IPS-NIHi7 (cell line): ENCODE measurements at regions not wholly inside any gene's neighbourhood (a gene's known extent, or its start where the extent isn't known, plus 50 kb on each side); places are given as distances from the start of the nearest gene placed in this dataset.
A peak's percentile ranks its signal among the peaks of the same experiment; 100 is the strongest.
"Not testable (repeated sequence)": the region's sequence is repeated elsewhere in the genome, so short reads cannot be mapped to it uniquely, and the experiment has no call there.

Experiments
- DNase-seq: peaks from one replicate; pipeline ENCODE4 v3.0.0; 2012; ENCODE audit warnings: mixed read lengths; ENCODE audit errors: extremely low spot score

DNA sequence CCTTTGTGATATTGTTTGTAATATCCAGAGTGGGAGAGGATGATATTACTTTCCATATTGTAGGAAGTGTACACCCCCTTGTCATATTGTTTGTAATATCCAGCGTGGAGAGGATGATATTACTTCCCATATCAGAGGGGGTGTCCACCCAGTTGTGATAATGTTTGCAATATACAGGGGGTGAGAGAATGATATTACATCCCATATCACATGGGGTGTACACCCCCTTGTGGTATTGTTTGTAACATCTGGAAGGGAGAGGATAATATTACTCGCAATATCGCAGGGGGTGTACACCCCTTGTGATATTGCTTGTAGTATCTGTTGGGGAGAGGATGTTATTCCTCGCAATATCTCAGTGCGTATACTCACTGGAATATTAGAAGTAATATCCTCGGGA is 61.5 kb downstream of the PRSS23 start:
- DNase-seq: no peak

DNA sequence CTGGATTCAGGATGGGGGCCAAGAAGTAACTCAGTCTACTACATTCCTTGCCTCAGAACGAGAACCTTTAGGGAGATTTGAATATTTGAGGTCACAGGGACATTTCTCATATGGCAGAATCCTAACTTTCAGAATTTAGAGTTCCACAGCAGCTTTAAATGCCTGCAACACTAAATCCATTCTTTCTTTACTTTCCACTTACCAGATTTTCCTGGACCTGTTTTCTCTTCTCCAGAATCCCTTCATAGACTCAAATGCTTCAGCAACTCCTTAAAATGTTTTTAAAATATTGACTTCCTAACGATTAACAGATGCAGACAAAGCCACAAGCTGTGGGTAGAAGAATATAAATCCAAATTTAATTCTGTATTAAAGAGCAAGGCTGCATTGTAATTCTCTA is 63.1 kb downstream of the PRSS23 start:
- no peak for DNase-seq

DNA sequence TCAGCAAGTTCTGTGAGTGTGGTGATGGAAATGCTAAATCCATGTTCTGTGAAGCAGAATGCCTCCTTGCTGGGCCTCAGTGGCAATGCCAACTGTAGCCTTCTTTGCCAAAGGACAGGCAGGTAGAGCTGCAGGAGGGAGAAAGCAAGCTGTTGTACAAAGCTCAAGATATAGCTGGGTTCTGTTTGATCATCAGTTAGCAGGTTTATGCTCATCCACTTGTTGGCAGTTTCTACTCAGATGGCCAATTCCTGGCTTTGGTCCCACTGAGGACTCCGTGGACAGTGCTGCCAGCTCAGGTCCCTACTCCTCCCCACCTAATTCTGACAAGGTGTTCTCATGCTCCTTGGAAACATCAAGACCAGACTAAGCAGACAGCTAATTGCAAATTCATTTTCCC is 65.1 kb downstream of the PRSS23 start:
- DNase-seq: no peak

DNA sequence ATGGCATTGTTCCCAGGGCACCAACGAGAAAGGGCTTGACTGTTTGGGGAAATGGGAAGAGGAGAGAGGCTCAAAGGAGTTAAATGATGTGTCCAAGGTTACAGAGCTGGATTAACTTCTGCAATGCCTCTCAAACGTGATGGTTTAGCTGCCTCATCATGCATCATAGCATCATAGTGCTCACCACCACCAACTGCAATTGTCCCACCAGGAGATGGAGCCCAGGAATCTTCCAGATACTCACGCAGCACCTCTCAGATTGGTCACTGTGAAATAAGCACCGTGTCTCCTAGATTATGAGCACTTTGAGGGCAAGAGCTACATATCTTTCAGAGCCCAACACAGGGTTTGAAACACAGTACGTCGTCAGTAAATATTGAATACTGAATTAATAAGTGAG is 69.2 kb downstream of the PRSS23 start:
- no peak for DNase-seq

DNA sequence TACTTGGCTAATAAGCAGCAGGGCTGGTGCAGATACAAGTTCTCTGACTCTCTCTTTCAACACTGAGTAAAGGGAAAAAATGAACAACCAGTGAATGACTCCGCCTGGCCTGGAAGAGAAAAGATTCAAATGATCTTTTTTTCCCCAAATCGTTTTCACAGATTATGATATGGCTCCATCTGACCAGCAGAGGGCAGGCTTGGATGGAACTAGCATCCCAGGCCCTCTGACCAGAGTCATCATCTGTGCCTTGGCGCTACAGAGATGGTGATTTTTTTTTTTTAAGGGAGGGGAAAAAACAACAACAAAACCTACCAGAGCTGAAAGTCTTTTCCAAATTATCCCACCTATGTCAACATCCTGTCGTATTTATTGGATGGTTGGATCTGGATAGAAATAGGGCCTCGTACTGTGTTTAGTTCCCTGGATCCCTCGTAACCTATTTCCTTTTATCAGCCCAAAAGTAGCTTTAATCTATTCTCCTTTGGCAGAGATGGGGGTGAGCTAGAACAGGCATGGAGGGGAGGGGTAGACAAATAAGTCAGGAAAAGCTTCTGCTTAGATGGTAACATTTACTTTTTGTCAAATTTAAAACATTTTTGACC is 69.7 kb downstream of the PRSS23 start:
- DNase-seq: peak; percentile 85

DNA sequence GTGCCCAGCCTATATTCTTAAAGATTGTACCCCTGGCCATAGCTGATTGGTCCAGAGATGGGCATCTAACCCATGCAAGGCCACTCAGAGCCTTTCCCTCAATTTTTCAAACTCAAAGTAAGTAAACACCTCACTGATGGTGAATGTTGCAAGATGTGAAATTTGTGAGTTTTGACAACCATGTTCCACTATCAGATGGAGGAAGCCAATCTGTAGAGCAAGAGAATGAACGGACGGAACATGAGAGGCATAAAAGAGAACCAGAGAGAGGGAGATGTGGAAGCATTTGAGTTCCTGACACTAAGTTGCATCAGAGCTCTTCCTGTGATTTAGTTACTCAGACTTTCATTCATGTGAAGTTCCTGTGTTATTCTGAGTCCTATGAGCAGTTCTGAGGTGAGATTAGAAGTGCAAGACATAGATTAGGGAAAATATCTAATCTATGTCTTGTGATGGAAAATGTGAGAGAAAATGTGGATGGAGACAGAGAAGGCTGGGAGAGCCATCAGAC is 73.3 kb downstream of the PRSS23 start:
- no peak for DNase-seq

DNA sequence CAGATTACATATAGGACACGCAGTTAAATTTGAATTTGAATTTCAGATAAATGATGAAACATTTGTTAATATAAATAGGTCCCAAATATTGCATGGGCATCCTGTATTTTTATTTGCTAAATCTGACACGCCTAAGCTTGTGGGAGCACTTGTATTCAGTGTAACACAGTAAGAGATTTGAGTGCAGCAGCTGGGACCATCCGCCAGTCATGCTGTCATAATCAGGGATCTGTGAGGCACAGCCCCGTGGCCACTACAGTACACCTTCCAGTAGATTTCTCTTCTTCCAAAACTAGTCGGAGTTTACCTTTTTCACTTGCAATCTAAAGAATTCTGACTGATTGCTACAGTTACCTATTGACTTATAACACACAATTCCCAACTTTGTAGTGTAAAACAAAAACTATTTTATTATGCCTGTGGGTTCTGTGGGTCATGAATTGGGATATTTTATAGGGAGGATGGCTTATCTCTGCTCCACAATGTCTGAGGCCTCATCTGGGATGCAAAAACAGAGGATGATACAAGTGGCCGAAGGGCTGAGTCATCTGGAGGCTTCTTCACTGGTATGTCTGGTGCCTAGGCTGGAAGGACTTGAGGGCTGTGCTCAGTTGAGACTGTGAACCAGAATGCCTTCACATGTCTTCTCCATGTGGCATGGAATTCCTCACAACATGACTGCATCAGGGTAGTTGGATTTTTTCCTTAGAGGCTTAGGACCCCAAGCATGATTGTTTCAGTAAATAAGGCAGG is 74.1 kb downstream of the PRSS23 start:
- no peak for DNase-seq

DNA sequence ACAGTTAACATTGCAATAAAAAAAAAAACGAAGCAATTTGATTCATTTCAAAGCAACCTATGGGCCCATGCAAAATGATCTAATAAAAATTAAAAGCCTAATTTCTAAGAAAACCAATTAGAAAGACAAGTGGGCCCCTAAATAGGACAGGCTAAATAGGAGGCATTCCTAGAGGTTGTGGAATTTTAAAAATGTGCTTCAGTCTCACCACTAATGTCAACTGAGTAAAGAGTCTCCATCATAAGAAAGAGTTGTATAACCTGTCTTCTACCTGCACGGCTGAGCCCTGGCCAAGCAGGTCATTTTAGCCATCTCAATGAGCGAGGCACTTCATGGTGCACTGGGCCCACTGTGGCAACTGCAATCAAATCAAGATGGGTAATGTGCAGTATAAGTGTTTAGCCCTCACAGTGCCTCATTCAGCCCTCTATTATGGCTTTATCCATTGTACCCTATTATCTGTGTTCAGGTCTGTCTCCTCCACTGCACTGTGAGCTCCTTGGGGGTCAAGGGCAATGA is 76.4 kb downstream of the PRSS23 start:
- no peak for DNase-seq

DNA sequence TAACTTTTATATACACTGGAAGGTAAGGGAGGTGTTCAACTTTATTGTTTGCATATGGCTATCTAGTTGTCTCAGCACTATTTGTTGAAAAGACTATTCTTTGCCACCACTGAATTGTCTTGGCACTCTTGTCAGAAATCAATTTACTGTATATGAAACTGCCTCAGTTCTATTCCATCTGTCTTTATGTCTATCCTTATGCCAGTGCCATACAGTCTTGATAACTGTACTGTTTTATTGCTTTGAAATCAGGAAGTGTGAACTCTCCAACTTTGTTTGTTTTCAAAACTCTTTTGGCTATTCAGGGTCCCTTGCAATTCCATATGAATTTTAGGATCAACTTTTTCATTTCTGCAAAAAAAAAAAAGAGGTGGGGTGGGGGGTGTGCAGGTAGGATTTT is 77.2 kb downstream of the PRSS23 start:
- no peak for DNase-seq

DNA sequence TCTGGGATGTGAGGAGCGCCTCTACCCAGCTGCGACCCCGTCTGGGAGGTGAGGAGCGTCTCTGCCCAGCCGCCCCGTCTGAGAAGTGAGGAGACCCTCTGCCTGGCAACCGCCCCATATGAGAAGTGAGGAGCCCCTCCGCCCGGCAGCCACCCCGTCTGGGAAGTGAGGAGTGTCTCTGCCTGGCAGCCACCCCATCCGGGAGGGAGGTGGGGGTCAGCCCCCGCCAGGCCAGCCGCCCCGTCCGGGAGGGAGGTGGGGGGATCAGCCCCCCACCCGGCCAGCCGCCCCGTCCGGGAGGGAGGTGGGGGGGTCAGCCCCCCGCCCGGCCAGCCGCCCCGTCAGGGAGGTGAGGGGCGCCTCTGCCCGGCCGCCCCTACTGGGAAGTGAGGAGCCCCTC is 76.0 kb downstream of the FZD4 start:
- DNase-seq: not testable (repeated sequence)

DNA sequence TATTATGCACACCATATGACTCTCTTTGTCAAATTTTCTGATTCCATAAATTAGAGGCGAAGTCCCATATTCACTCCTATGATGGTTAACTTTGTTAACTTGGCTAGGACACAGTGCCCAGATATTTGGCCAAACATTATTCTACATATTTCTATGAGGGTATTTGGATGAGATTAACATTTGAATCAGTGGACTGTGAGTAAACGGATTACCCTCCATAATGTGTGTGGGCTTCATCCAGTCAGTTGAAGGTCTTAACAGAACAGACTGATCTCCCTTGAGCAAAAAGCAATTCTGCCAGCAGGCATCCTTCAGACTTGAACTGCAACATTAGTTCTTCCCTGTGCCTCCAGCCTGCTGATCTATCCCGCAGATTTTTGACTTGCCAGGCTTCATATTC is 69.9 kb downstream of the FZD4 start:
- DNase-seq: no peak

DNA sequence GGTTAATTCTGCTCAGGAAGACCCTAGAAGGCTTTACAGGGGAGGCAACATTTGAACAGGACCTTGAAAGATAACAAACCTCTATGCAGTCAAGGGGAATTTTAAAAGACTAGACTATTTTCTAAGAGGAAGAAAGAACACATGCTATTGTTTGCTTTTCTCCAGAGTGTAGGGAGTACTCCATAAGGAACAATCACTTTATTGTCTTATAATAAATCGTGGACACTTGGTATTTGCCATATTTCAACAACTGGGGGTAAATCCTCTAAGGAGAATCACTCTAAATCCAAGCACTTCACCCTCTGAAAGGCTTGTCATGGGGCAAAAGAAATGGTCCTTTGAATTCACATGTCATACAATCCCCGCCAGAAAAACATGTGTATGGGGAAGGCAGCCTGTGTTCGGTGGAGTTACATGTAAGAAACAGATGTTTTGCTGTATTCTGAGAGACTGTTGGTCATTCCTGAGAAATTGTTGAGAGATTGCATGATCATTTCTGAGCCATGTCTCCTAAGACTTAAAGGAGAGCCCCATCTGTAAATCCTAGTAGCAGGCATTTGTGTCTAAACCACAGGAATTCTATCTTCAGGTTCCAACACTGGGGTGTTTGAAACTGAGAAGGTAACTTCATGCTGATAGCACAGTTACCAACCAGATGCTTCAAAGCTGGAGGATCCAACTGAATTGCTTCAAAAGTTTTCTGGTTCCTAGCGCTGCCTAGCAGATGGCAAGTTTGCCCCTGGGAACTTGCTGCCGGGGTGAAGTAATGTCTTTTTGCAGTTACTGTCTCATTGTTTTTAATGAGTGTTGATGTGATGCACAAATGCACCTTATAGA is 66.8 kb downstream of the FZD4 start:
- no peak for DNase-seq

DNA sequence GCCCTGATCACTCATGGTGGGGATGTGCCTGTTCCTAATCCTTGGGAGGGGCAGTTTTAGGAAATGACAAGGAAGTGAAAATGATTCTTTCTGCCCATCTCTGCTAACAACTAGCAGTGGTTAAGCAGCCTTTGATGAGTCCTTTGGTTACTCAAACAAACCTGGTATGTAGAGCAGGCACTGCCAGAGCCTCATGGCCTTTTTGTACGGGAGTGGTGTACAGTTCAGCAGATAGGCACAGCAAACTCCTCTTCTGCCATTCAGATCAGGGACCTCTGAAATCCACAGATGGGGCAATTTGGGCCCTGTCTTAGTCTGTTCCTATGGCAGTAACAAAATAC is 66.2 kb downstream of the FZD4 start:
- DNase-seq: no peak

DNA sequence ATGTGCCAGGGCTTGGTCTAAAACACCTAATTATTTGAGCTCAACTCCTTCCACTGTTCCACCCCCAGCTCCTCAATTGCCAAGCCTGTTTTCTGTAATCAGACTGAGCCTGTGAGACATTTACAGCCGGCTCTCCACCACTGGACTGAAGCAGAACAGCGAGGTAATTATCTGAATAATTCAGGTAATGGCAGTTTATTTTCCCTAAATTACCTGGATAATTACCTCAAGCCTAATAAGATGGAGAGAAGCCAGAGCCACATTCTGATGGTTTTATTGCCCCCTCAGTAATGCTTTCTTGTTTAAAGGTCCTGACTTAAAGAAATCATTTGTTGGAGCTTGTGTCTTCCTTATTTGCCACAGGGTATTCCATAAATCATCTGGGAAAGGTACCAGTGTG is 64.2 kb downstream of the FZD4 start:
- DNase-seq: no peak

DNA sequence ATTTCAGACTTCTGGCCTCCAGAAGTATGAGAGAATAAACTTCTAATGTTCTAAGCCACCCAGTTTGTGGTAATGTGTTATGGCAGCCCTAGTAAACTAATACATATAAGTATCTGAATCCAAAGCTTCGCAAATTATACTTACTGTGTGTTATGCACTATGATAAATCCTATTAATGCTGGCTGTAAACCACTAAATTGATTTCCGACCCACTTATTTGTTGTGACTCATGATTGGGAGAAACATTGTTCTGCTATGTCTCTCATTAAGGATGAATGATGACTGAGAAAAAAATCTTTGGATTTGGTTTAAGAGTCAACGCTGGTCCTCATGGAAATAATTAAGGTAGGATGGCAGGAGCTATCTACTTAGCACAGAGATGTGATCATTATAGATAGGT is 62.0 kb downstream of the FZD4 start:
- DNase-seq: no peak
